Activated CD8-positive, alpha-beta T cell treated with anti-CD3 and anti-CD28 coated beads for 36 hours (primary cell): ENCODE measurements at regions not wholly inside any gene's neighbourhood (a gene's known extent, or its start where the extent isn't known, plus 50 kb on each side); places are given as distances from the start of the nearest gene placed in this dataset.

Source experiments
- ATAC-seq: fragments of 200-7000 bp; cut with Tn5 transposase; one replicate; pipeline ENCODE4 v1.10.0; 2021; ENCODE audit warnings: mild to moderate bottlenecking, moderate library complexity
- CTCF ChIA-PET: fragments of 350-600 bp; sonication (Branson Sonifier 250); formaldehyde crosslinking; loops from one replicate; lab custom pipeline; 2021; ENCODE audit warnings: antibody characterized with exemption; lab: Charles Lee
- POLR2A ChIA-PET: fragments of 350-600 bp; sonication (Branson Sonifier 250); formaldehyde crosslinking; loops from one replicate; lab custom pipeline; 2021; ENCODE audit warnings: antibody characterized with exemption; lab: Charles Lee
- DNase-seq: peaks from one replicate; pipeline ENCODE4 v3.0.0-alpha.2; 2020
- H3K27ac Mint-ChIP-seq: one replicate; pipeline ENCODE4 v1.8.0; 2021; ENCODE audit warnings: mild to moderate bottlenecking, mixed read lengths
- H3K27me3 Mint-ChIP-seq: one replicate; pipeline ENCODE4 v1.8.0; 2021; ENCODE audit warnings: mixed read lengths
- H3K36me3 Mint-ChIP-seq: one replicate; pipeline ENCODE4 v1.8.0; 2021; ENCODE audit warnings: low read depth, mixed read lengths
- H3K4me1 Mint-ChIP-seq: one replicate; pipeline ENCODE4 v1.8.0; 2021; ENCODE audit warnings: low read depth, mixed read lengths
- H3K4me3 Mint-ChIP-seq: one replicate; pipeline ENCODE4 v1.8.0; 2021; ENCODE audit warnings: mild to moderate bottlenecking, moderate library complexity, mixed read lengths
- H3K9me3 Mint-ChIP-seq: one replicate; pipeline ENCODE4 v1.8.0; 2021; ENCODE audit warnings: mixed read lengths
- CTCF ChIP-seq: fragments of 200-600 bp; IDR thresholded peaks from one replicate; pipeline ENCODE4 v1.8.0; 2022; ENCODE audit warnings: antibody characterized with exemption, mild to moderate bottlenecking
- intact Hi-C: fragments of 100-400 bp; cut with micrococcal nuclease; formaldehyde crosslinking; loops from one replicate; pipeline ENCODE4 v1.10.0; 2022

- CTCF ChIA-PET = no interaction called here
Measured at GRCh38 chr7:52233248-52233647, 802.2 kb upstream of the POM121L12 start.

GRCh38 chr7:52211930-52212329 is 823.5 kb upstream of the POM121L12 start:
- Mint-ChIP-seq H3K27me3 (no peaks in the 10 kb centered on the region), H3K9me3 (peaks cover 3% of the 10 kb centered on the region), H3K36me3 (no peaks in the 10 kb centered on the region), H3K4me1 (no peaks in the 10 kb centered on the region), H3K27ac (no peak overlapping the region), H3K4me3 (no peak overlapping the region)
- intact Hi-C loops = no loop called here
- CTCF ChIA-PET = no interaction called here
- no peak for ATAC-seq
- DNase-seq = no peak
- POLR2A ChIA-PET = no interaction called here
- TF ChIP-seq CTCF = no peak

More at GRCh38 chr7:52233248-52233647, 802.2 kb upstream of the POM121L12 start:
- peaks cover 14% of the 10 kb centered on the region for H3K9me3 Mint-ChIP-seq
- intact Hi-C loops = no loop called here
- H3K4me3 Mint-ChIP-seq = no peak overlapping the region
- H3K4me1 Mint-ChIP-seq = no peaks in the 10 kb centered on the region
- no peak overlapping the region for H3K27ac Mint-ChIP-seq
- POLR2A ChIA-PET = no interaction called here
- DNase-seq = no peak
- no peaks in the 10 kb centered on the region for H3K27me3 Mint-ChIP-seq
- no peak for TF ChIP-seq CTCF
- ATAC-seq = no peak
- H3K36me3 Mint-ChIP-seq = no peaks in the 10 kb centered on the region

GRCh38 chr7:52209614-52210013 is 825.8 kb upstream of the POM121L12 start:
- Mint-ChIP-seq H3K4me1 (no peaks in the 10 kb centered on the region), H3K36me3 (no peaks in the 10 kb centered on the region), H3K4me3 (no peak overlapping the region), H3K27me3 (no peaks in the 10 kb centered on the region), H3K9me3 (peaks cover 3% of the 10 kb centered on the region), H3K27ac (no peak overlapping the region)
- ATAC-seq = no peak
- TF ChIP-seq CTCF = no peak
- ChIA-PET POLR2A (no interaction called here), CTCF (no interaction called here)
- DNase-seq = no peak
- intact Hi-C loops = no loop called here

- intact Hi-C loops = no loop called here
- Mint-ChIP-seq H3K4me3 (no peak overlapping the region), H3K27me3 (no peaks in the 10 kb centered on the region), H3K4me1 (no peaks in the 10 kb centered on the region), H3K36me3 (no peaks in the 10 kb centered on the region), H3K9me3 (peaks cover 3% of the 10 kb centered on the region), H3K27ac (no peak overlapping the region)
- ChIA-PET CTCF (no interaction called here), POLR2A (no interaction called here)
- DNase-seq = no peak
- TF ChIP-seq CTCF = no peak
- ATAC-seq = no peak
Measured at GRCh38 chr7:52197221-52197620, 838.2 kb upstream of the POM121L12 start.

- peaks cover 6% of the 10 kb centered on the region for H3K9me3 Mint-ChIP-seq
- ATAC-seq (no peak), DNase-seq (no peak)
- no peak for TF ChIP-seq CTCF
- POLR2A ChIA-PET = no interaction called here
- H3K27me3 Mint-ChIP-seq = no peaks in the 10 kb centered on the region
- no peaks in the 10 kb centered on the region for H3K36me3 Mint-ChIP-seq
- CTCF ChIA-PET = no interaction called here
- no peak overlapping the region for H3K4me3 Mint-ChIP-seq
- intact Hi-C loops = no loop called here
- no peaks in the 10 kb centered on the region for H3K4me1 Mint-ChIP-seq
- no peak overlapping the region for H3K27ac Mint-ChIP-seq
Measured at GRCh38 chr7:52195664-52196063, 839.8 kb upstream of the POM121L12 start.
